ENCODE measurements at regions not wholly inside any gene's neighbourhood (a gene's known extent, or its start where the extent isn't known, plus 50 kb on each side); places are given as distances from the start of the nearest gene placed in this dataset.

- intact Hi-C loops (cut with micrococcal nuclease) = no loop called here
- no peaks in the 10 kb centered on the region for H3K36me3 Mint-ChIP-seq (ENCODE audit: low read depth)
- no peaks in the 10 kb centered on the region for H3K4me1 Mint-ChIP-seq (ENCODE audit: low read depth)
- no peak overlapping the region for H3K4me3 Mint-ChIP-seq
- H3K9me3 Mint-ChIP-seq = no peaks in the 10 kb centered on the region
- H3K27ac Mint-ChIP-seq = no peak overlapping the region
- no peaks in the 10 kb centered on the region for H3K27me3 Mint-ChIP-seq
Observed at GRCh38 chr5:105685884-105686283, 1984.9 kb downstream of the EFNA5 start.

- no peak overlapping the region for H3K4me3 Mint-ChIP-seq
- H3K4me1 Mint-ChIP-seq (ENCODE audit: low read depth) = no peaks in the 10 kb centered on the region
- H3K9me3 Mint-ChIP-seq = no peaks in the 10 kb centered on the region
- intact Hi-C loops (cut with micrococcal nuclease) = no loop called here
- no peaks in the 10 kb centered on the region for H3K27me3 Mint-ChIP-seq
- no peak overlapping the region for H3K27ac Mint-ChIP-seq
- no peaks in the 10 kb centered on the region for H3K36me3 Mint-ChIP-seq (ENCODE audit: low read depth)
Observed at GRCh38 chr5:105684799-105685198, 1985.9 kb downstream of the EFNA5 start.

- no peak overlapping the region for H3K4me3 Mint-ChIP-seq
- no peak overlapping the region for H3K27ac Mint-ChIP-seq
- H3K27me3 Mint-ChIP-seq = no peaks in the 10 kb centered on the region
- H3K9me3 Mint-ChIP-seq = no peaks in the 10 kb centered on the region
- H3K36me3 Mint-ChIP-seq (ENCODE audit: low read depth) = no peaks in the 10 kb centered on the region
- intact Hi-C loops (cut with micrococcal nuclease) = no loop called here
- H3K4me1 Mint-ChIP-seq (ENCODE audit: low read depth) = no peaks in the 10 kb centered on the region
Observed at GRCh38 chr5:105680858-105681475, 1989.8 kb downstream of the EFNA5 start.

- H3K36me3 Mint-ChIP-seq (ENCODE audit: low read depth) = no peaks in the 10 kb centered on the region
Observed at GRCh38 chr5:105677291-105677690, 1993.4 kb downstream of the EFNA5 start.

GRCh38 chr5:105670596-105670995 lies 2000.1 kb downstream of the EFNA5 start:
- Mint-ChIP-seq H3K27me3 (no peaks in the 10 kb centered on the region), H3K4me3 (no peak overlapping the region), H3K9me3 (peaks cover 36% of the 10 kb centered on the region), H3K36me3 (ENCODE audit: low read depth) (no peaks in the 10 kb centered on the region), H3K4me1 (ENCODE audit: low read depth) (no peaks in the 10 kb centered on the region), H3K27ac (no peak overlapping the region)
- intact Hi-C loops (cut with micrococcal nuclease) = no loop called here

More at GRCh38 chr5:105677291-105677690, 1993.4 kb downstream of the EFNA5 start:
- intact Hi-C loops (cut with micrococcal nuclease) = no loop called here
- no peak overlapping the region for H3K4me3 Mint-ChIP-seq
- no peaks in the 10 kb centered on the region for H3K4me1 Mint-ChIP-seq (ENCODE audit: low read depth)
- no peak overlapping the region for H3K27ac Mint-ChIP-seq
- no peaks in the 10 kb centered on the region for H3K9me3 Mint-ChIP-seq
- no peaks in the 10 kb centered on the region for H3K27me3 Mint-ChIP-seq

- Mint-ChIP-seq H3K27me3 (no peaks in the 10 kb centered on the region), H3K4me1 (ENCODE audit: low read depth) (no peaks in the 10 kb centered on the region), H3K9me3 (peaks cover 21% of the 10 kb centered on the region), H3K36me3 (ENCODE audit: low read depth) (no peaks in the 10 kb centered on the region), H3K27ac (no peak overlapping the region), H3K4me3 (no peak overlapping the region)
- intact Hi-C loops (cut with micrococcal nuclease) = no loop called here
Observed at GRCh38 chr5:105663671-105664070, 2007.1 kb downstream of the EFNA5 start.

- intact Hi-C loops (cut with micrococcal nuclease) = no loop called here
- no peak overlapping the region for H3K27ac Mint-ChIP-seq
- H3K4me3 Mint-ChIP-seq = no peak overlapping the region
- no peaks in the 10 kb centered on the region for H3K36me3 Mint-ChIP-seq (ENCODE audit: low read depth)
- H3K27me3 Mint-ChIP-seq = no peaks in the 10 kb centered on the region
- H3K4me1 Mint-ChIP-seq (ENCODE audit: low read depth) = no peaks in the 10 kb centered on the region
- no peaks in the 10 kb centered on the region for H3K9me3 Mint-ChIP-seq
Observed at GRCh38 chr5:105659396-105659795, 2011.3 kb downstream of the EFNA5 start.

GRCh38 chr5:105640328-105640727 lies 2030.4 kb downstream of the EFNA5 start:
- Mint-ChIP-seq H3K27ac (no peak overlapping the region), H3K36me3 (ENCODE audit: low read depth) (no peaks in the 10 kb centered on the region), H3K27me3 (no peaks in the 10 kb centered on the region), H3K4me3 (no peak overlapping the region), H3K4me1 (ENCODE audit: low read depth) (no peaks in the 10 kb centered on the region), H3K9me3 (peaks cover 14% of the 10 kb centered on the region)
- intact Hi-C loops (cut with micrococcal nuclease) = no loop called here

- Mint-ChIP-seq H3K9me3 (peaks cover 14% of the 10 kb centered on the region), H3K36me3 (ENCODE audit: low read depth) (no peaks in the 10 kb centered on the region), H3K27ac (no peak overlapping the region), H3K27me3 (no peaks in the 10 kb centered on the region), H3K4me1 (ENCODE audit: low read depth) (no peaks in the 10 kb centered on the region), H3K4me3 (no peak overlapping the region)
- intact Hi-C loops (cut with micrococcal nuclease) = no loop called here
Observed at GRCh38 chr5:105639511-105639910, 2031.2 kb downstream of the EFNA5 start.

GRCh38 chr5:105639068-105639467 lies 2031.7 kb downstream of the EFNA5 start:
- Mint-ChIP-seq H3K27ac (no peak overlapping the region), H3K27me3 (no peaks in the 10 kb centered on the region), H3K9me3 (peaks cover 14% of the 10 kb centered on the region), H3K4me3 (no peak overlapping the region), H3K36me3 (ENCODE audit: low read depth) (no peaks in the 10 kb centered on the region), H3K4me1 (ENCODE audit: low read depth) (no peaks in the 10 kb centered on the region)
- intact Hi-C loops (cut with micrococcal nuclease) = no loop called here

- H3K27ac Mint-ChIP-seq = no peak overlapping the region
- peaks cover 14% of the 10 kb centered on the region for H3K9me3 Mint-ChIP-seq
- intact Hi-C loops (cut with micrococcal nuclease) = no loop called here
- H3K4me3 Mint-ChIP-seq = no peak overlapping the region
- no peaks in the 10 kb centered on the region for H3K36me3 Mint-ChIP-seq (ENCODE audit: low read depth)
- no peaks in the 10 kb centered on the region for H3K4me1 Mint-ChIP-seq (ENCODE audit: low read depth)
- no peaks in the 10 kb centered on the region for H3K27me3 Mint-ChIP-seq
Observed at GRCh38 chr5:105638437-105638836, 2032.3 kb downstream of the EFNA5 start.

GRCh38 chr5:105632043-105632442 lies 2038.7 kb downstream of the EFNA5 start:
- no peak overlapping the region for H3K27ac Mint-ChIP-seq
- H3K4me1 Mint-ChIP-seq (ENCODE audit: low read depth) = no peaks in the 10 kb centered on the region
- no peaks in the 10 kb centered on the region for H3K27me3 Mint-ChIP-seq
- no peaks in the 10 kb centered on the region for H3K9me3 Mint-ChIP-seq
- H3K36me3 Mint-ChIP-seq (ENCODE audit: low read depth) = no peaks in the 10 kb centered on the region
- H3K4me3 Mint-ChIP-seq = no peak overlapping the region
- intact Hi-C loops (cut with micrococcal nuclease) = no loop called here

- Mint-ChIP-seq H3K4me1 (ENCODE audit: low read depth) (no peaks in the 10 kb centered on the region), H3K36me3 (ENCODE audit: low read depth) (no peaks in the 10 kb centered on the region), H3K27me3 (no peaks in the 10 kb centered on the region), H3K9me3 (no peaks in the 10 kb centered on the region), H3K4me3 (no peak overlapping the region), H3K27ac (no peak overlapping the region)
- intact Hi-C loops (cut with micrococcal nuclease) = no loop called here
Observed at GRCh38 chr5:105630803-105631202, 2039.9 kb downstream of the EFNA5 start.

- no peak overlapping the region for H3K27ac Mint-ChIP-seq
- intact Hi-C loops (cut with micrococcal nuclease) = no loop called here
- H3K4me1 Mint-ChIP-seq (ENCODE audit: low read depth) = no peaks in the 10 kb centered on the region
- no peaks in the 10 kb centered on the region for H3K36me3 Mint-ChIP-seq (ENCODE audit: low read depth)
- no peaks in the 10 kb centered on the region for H3K27me3 Mint-ChIP-seq
- no peak overlapping the region for H3K4me3 Mint-ChIP-seq
- H3K9me3 Mint-ChIP-seq = peaks cover 12% of the 10 kb centered on the region
Observed at GRCh38 chr5:105619725-105620124, 2051.0 kb downstream of the EFNA5 start.

- no peak overlapping the region for H3K27ac Mint-ChIP-seq
- H3K27me3 Mint-ChIP-seq = no peaks in the 10 kb centered on the region
- no peaks in the 10 kb centered on the region for H3K36me3 Mint-ChIP-seq (ENCODE audit: low read depth)
- intact Hi-C loops (cut with micrococcal nuclease) = no loop called here
- H3K9me3 Mint-ChIP-seq = peaks cover 8% of the 10 kb centered on the region
- H3K4me1 Mint-ChIP-seq (ENCODE audit: low read depth) = no peaks in the 10 kb centered on the region
- no peak overlapping the region for H3K4me3 Mint-ChIP-seq
Observed at GRCh38 chr5:105617436-105618215, 2053.1 kb downstream of the EFNA5 start.
